Muscle of back (tissue), 3 donors: ENCODE measurements at regions not wholly inside any gene's neighbourhood (a gene's known extent, or its start where the extent isn't known, plus 50 kb on each side); places are given as distances from the start of the nearest gene placed in this dataset.

Experiments used
- DNase-seq, 3 donors: peaks; one replicate each; pipeline versions ENCODE4 v3.0.0 to v3.0.0-alpha.2; 2013

DNA sequence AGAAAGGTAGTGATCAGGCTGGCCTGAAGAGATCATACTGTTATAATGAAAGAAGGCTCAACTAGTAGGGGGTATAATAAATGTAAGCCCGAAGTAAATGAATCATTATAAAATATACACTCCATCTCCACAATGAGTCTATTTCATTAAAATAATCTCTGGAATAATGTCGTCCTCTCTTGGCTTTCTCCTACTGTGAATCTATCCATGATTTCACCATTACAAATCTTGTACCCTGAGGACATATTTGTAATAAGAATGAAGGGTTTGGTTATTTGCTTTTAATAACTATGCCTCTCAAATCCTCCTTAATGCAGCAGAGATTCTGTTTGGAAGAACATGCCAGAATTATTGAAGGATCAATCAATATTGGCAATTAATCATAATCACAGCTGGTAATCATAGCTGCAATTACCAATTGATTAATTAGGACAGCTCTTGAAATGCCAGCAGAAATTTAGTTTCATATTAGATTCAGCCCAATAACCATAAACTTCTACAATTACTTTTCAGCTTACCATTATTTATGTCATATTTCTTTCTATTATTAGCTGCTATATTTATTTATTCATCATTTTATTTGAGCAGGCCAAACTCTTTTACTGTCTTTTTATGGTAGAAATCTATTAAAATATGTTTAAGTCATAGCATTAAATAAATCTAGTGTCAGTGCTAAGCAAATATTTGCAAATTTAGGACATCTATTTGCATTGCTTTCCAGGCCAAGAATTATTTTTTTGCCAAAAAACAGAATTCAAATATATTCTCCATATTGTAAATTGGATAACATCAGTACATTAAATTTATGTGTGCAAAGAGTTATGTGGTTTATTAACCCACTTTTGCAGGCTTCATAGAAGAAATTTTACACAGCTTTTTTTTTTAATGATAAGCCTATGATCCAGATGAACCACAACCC, 588.4 kb upstream of the LRRC4C start:
- DNase-seq: peak in 1 of 3 donors; percentile 70

DNA sequence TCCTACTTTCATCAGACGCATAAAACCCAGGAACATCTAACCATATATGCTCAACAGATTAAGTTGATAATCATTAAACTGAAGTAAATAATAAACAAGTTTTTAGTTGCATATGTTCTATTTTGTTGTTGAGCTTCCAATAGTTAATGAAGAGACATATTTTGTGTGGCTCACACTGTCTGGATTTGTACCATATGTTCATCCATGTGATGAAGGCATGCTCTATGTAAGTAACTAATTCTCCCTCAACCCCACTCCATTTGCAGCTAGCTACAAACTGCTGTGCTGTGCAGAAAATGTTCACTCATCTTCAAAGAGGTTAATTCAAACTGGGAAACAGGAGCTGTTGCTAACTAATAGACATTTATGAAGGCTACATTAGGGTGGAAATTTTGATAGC, 589.7 kb upstream of the LRRC4C start:
- DNase-seq: no peak

DNA sequence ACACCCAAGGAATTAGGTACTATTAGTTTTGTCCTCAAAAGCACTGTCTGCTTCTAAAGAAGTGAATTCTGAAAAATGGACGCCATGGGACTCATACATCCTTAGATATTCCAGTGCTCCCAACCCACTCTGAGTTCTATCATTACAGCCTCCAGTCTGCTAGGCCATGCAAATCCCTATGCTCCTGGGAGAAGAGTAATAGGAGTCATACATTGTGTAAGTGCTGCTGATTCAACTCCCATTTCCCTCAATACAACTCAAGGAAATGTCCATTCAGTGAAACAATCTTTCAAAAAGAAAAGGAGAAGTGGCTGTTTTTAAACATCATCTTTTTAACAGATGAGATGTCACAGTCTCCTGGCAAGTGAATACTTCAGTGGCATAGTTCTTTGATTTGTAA, 590.2 kb upstream of the LRRC4C start:
- DNase-seq: no peak

- DNase-seq: peak; percentile 36 to 73 (median 59)
Measured at GRCh38 chr11:42054351-42054900, 595.0 kb upstream of the LRRC4C start.

- peak in 1 of 3 donors; percentile 56 for DNase-seq
Measured at GRCh38 chr11:42055606-42056005, 596.2 kb upstream of the LRRC4C start.

GRCh38 chr11:42058794-42059193, 599.3 kb upstream of the LRRC4C start:
- DNase-seq: no peak

DNA sequence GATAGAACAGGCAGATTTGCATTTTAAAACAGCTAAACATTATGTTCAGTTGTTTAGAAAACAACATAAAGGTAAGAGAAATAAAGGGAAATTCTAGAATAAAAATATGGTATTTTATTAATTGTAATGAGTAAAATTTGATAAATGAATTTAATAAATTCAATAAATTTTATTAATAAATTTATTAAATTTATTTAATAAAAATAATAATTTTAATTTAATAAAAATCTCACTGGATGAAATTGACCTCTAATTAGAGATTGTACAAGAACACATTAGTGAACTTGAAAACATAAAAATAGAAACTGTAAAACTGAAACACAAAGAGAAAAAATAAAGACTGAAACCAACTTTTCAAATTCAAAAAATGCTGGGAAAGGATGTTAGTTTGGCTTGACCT, 605.7 kb upstream of the LRRC4C start:
- no peak for DNase-seq

- no peak for DNase-seq
Measured at GRCh38 chr11:42066113-42066512, 606.7 kb upstream of the LRRC4C start.

- no peak for DNase-seq
Measured at GRCh38 chr11:42074306-42074705, 614.9 kb upstream of the LRRC4C start.

DNA sequence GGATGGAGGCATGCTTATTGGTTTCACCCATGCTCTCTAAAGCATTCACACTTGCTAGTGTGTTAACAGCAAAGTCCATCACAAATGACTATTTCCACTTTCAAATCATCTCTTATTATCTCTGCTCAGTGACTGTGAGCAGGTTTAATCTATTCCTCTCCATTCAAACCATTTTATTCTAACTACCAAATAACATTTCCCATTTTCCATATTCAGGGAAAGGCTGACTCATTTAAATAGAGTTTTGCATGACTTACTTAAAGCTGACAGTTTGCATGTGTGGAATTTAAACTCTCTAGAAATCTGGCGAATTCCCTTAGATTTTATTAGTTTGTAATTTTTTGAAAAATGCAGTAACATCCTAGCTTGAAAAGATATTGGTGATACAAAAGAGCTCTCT, 615.7 kb upstream of the LRRC4C start:
- peak in 1 of 3 donors; percentile 11 for DNase-seq

DNA sequence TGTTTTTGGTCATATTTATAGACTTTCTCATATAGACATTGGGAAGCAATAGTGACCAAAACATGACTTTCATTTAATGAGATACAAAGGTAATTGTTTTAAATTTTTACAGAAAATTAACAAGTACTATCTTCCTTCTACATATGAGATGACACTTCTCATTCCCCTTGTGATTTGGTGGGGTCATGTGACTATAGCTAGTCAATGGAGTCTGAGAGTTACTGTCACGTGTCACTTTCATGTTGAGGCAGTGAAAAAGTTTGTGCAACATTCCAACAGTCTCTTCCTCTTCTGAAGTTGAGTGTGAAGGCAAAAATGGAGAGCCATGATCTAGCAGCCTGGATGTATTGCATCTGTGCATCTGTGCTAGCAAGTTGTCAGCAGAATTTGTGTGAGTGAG, 618.3 kb upstream of the LRRC4C start:
- no peak for DNase-seq

- peak in 2 of 3 donors; percentile 3 to 11 for DNase-seq
Measured at GRCh38 chr11:42085736-42086135, 626.3 kb upstream of the LRRC4C start.

DNA sequence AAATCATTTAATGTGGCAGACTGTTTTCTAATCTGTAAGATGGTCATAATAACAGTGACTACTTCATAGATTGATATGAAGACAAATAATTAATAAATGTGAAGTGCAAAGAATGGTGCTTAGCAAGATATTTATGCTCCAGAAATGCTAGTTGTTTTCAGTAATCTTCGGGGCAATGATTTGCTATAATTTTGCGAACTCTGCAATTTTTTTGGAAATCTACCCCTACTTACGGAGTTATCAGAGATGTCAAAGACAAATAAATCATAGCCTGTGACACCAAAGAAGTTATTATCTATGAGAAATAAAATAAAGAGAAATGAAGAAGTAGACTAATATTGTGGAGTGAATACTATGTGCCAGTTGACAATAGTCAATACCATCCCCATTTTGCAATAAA, 634.1 kb upstream of the LRRC4C start:
- DNase-seq: no peak

DNA sequence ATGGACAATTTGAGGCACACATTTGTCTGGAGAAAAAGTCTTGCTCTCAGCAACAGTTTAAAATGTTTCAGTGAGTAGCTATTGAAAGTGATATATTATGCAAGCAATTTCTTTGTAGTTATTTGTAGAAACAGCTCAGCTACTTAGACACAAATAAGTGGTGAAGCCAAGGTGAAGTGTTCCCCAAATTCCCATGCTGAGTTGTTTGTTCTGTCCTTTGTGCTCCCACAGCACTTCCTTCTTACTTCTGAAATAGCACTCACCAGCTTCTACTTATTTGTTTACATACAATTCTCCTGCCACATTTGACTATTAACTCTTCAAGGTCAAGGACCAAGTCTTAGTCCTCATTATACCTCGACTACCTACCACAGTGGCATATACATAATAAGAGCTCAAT, 638.6 kb upstream of the LRRC4C start:
- DNase-seq: no peak

- DNase-seq: no peak
Measured at GRCh38 chr11:42112866-42113265, 653.4 kb upstream of the LRRC4C start.

GRCh38 chr11:42114927-42115326, 655.5 kb upstream of the LRRC4C start:
- DNase-seq: no peak

DNA sequence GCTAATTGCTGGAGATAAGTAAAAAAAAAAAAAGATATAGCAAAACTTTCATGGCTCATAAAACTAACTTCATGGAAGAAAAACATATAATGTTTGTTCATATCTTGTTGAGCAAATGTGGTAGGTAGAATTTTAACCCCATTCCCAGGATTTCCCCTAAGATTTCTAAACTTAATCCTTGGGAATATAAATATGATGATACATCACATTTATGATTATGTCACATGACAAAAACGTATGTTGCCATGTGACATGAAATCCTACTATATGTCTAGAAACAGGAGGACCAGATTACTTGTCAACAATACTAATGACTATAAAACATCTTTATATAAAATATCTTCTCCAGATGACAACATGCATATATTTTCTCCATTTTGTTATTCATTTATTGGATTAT, 679.0 kb upstream of the LRRC4C start:
- no peak for DNase-seq

DNA sequence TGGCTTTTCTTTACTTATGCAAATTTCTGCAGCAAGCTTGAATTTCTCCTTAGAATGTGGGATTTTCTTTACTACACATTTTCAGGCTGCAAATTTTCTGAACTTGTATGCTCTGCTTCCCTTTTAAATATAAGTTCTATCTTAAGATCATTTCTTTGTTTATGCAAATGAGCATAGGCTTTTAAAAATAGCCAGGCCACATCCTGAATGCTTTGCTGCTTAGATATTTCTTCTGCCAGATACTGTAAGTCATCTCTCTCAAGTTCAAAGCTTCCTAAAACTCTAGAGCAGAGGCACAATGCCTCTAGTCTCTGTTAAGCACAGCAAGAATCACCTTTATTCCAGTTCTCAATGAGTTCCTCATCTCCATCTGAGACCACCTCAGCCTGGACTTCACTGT, 685.9 kb upstream of the LRRC4C start:
- no peak for DNase-seq

- DNase-seq: peak in 1 of 3 donors; percentile 57
Measured at GRCh38 chr11:42161886-42162285, 702.4 kb upstream of the LRRC4C start.

DNA sequence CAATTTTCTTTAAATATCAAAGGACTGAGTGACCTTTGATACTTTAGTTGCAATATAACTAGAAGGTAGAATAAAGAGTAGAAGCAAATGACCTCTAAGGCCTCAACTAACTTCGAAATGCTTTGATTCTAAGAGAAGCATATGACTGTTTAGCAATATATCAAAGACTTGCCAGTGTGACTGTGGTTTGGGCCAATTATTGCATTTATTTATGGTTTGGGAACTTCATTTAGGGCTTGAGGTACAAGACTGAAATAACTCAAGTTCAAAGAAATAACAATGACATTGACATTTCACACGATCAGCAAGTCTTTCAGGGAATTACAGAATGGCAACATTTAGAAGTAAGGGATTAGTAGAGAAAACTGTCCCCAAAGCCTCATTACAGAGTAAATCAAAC, 709.7 kb upstream of the LRRC4C start:
- no peak for DNase-seq

- peak; percentile 25 to 67 (median 60) for DNase-seq
Measured at GRCh38 chr11:42170601-42171000, 711.1 kb upstream of the LRRC4C start.

DNA sequence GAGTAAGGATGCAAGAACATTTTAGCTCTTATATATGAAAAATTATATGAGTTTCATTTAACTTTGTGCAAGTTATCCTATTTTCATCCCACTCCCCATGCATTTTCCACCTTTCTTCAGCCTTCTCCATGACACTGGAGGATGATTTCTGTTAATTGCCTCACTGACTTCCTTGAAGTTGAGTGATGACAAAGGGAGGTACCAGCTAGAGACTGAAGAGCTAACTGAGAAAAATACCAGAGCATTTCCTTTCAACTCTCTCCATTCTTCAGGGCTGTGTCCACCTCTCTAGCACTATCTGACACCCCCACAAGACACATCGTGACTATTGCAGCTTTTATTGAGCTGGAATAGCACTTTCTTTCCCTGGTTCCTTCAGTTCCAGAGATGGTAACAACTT, 711.6 kb upstream of the LRRC4C start:
- DNase-seq: no peak

DNA sequence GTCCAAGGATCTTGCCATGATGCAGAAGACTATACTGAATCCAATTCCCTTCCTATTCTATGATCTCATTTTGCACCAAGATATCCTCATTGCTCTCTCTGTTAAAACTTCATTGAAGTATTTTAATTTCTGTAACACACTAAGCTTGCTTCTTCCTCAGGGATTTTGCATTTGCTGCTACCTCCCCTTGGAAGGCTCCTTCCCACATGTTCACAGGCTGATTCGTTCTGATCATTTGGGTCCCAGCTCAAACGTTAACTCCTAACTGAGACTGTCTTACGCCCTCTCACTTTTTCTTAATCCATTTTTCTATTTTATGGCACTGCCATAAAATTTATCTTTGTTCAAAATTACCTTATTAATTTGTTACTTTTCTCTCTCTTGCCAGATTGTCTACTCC, 713.0 kb upstream of the LRRC4C start:
- DNase-seq: no peak

DNA sequence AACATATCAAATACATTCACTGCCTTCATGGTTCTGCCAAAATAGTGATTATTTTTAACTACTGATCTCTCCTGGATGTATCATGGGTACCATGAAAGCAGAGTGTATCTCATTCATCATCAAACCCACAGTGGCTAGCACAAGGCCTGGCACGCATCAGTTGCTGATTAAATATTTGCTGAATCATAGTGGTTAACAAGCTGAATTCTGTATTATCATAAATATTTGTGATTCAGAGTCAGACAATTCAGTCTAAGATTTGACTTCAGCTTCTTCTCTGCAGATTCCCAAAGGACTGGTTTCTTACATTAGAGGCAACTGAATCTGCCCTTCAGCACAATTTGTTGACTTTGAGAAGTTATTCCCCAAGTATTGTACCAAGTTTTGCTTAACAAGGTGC, 715.8 kb upstream of the LRRC4C start:
- peak in 1 of 3 donors; percentile 80 for DNase-seq
